Stimulated activated naive CD8-positive, alpha-beta T cell treated with anti-CD3 and anti-CD28 coated beads, Interleukin-15, Interleukin-2, amounts not matched to agents 100 U/mL and 50 U/mL, for 24 hours (primary cell): ENCODE measurements at regions not wholly inside any gene's neighbourhood (a gene's known extent, or its start where the extent isn't known, plus 50 kb on each side); places are given as distances from the start of the nearest gene placed in this dataset.
"Not testable (repeated sequence)": the region's sequence is repeated elsewhere in the genome, so short reads cannot be mapped to it uniquely, and the experiment has no call there.

Experiments used
- ATAC-seq: fragments of 150-1000 bp; cut with Tn5 transposase; one replicate; pipeline ENCODE4 v1.10.0; 2021
- DNase-seq: peaks from one replicate; pipeline ENCODE4 v3.0.0; 2021

DNA sequence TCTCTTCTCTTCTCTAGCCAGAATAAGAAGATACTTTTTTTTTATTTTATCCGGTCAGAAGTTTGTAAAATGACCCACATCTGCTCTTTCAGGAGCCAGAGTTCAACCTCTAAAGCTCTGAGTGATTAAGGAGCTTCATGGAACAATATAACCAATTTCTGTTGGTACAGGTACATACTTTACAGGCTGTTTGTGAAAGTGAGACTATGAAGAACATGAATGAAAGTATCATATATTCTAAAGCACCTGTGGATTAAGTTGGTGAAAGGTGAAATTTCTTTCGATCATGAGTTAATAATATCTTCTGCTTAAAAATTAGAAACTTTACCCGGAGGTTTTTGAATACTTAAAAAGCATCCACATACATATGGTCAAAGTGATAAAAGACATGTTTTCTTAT is 65.2 kb downstream of the DMRT2 start:
- DNase-seq (no peak), ATAC-seq (no peak)

DNA sequence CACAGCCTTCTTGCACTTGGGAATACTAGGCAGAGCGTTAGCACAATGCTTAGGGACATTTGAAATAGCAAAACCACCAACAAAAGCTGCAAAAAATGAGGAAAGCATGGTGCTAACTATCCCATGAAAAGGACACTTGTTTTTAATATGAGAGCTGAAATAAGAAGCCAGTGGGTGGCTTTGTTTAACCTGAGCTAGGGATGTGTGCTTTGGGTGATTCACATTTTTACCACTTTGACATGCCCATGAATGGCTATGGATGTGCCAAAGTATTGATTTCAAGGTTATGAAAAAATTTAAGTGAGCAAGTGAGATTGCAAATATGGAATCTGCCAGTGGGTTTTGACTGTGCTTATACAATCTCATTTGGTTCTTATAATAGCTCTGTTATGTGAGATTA is 67.3 kb downstream of the DMRT2 start:
- ATAC-seq (no peak), DNase-seq (no peak)

DNA sequence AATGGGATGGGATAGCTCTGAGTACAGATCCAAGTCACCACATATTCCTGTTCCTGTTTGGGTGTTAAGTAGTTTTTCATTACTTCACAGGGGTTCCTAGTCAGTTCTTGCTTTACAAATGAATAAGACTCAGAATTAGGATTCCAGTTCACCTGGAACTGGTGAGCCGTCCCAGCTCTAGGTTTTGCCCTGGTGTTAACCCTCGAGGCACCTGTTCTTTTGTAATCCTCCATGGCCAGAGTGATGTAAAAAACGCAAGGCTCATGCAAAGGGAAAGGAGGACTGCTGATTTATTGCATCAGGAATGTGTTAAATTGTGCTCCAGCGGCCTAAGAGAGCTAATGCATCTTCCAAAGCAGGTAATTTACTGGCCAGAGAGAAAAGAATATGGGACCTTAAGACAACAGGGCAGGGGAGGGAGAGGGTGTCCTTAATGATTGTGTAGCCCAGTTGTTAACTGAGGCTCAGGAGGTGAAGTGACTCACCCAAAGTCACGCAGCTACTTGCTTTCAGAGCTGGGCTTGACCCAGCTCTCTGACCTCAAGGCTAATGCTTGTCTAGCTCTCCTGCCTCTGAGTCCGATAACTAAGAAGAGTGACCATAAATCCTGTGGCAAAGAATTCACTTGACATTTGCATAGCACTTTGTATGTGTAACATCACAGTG is 70.5 kb downstream of the DMRT2 start:
- ATAC-seq (no peak), DNase-seq (no peak)

DNA sequence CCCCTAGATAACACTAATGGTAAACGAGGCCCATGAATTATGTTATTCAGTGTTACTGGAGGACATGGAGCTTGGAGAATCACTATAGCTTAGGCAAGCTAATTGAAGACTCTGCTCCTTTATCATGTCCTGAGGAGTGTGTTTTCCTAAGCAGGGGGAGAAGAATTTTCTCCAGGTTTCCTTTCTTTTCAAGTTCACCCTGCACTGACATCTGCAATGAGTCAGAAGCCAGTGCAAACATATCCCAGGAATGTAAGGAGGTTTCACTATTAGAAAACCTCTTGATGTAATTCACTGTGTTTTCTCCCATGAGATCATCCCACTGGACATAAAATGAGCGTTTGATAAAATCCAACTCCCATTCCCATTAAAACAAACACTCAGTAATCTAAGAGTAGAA is 75.6 kb downstream of the DMRT2 start:
- no peak for DNase-seq
- no peak for ATAC-seq

DNA sequence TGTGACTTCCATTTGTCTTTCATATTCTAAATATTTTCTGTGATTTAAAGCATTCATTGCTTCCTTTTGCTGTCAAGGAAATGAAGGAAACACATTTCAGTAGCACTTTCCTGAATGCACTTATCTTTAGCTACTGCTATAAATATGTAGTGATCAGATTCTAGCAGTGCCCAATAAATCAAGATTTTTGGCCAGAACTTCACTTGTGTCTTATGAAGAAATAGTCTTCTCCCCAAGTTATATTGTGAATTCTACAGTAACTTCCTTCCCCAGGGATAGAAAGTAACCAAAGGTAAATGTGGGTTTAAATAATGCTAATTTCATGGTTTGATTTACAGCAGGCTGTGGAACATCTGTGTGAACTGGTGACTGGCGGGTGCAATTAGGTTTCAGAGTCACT is 77.9 kb downstream of the DMRT2 start:
- ATAC-seq (no peak), DNase-seq (no peak)

DNA sequence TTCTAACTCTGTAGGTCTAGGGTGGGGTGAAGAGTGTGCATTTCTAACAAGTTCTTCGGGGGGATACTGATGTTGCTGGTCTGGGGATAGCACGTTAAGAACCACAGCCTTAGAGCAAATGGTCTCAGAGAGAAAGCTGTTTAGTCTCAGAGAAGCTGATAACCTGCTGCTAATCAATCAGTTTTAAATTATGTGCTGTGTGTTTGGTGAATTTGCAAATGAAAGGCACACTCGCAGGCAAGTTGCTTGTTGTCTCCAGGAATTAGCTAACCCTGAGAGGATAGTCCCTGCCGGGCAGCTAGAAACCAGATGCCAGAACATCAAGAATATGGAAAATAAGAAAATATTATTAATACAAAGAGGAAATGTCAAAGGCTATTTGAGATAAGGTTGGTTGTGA is 79.2 kb downstream of the DMRT2 start:
- DNase-seq (no peak), ATAC-seq (no peak)

DNA sequence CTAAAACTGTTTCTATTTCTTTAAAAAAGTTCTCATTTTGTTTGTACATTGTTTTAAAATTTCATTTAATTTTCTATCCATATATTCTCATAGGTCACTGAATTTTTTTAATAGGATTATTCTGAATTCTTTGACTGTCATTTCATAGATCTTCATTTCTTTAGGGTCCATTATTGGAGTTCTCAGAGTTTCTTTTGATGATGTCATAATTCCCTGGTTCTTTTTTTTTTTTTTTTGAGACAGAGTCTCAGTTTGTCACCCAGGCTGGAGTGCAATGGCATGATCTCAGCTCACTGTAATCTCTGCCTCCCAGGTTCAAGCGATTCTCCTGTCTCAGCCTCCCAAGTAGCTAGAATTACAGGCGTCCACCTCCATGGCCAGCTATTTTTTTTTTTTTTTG is 89.9 kb downstream of the DMRT2 start:
- DNase-seq = no peak
- ATAC-seq = no peak

DNA sequence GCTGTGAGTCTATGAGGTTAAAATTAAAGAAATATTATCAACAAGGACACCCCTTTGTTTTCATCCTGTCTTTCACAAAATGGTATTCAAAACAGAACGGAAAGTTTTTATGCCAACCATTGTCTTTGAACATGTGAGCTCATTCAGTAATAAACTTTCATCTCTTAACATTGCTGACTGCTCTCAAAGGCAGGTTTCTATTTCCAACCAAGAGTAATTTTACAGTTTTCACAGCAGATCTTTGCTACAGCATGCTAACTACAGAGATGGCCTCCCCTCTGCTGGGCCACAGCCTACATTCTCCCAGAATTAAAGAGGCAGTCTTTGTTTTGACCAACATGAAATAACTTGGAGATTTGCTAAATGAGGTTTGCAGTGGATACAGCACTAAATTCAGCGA is 101.5 kb downstream of the DMRT2 start:
- no peak for DNase-seq
- no peak for ATAC-seq

DNA sequence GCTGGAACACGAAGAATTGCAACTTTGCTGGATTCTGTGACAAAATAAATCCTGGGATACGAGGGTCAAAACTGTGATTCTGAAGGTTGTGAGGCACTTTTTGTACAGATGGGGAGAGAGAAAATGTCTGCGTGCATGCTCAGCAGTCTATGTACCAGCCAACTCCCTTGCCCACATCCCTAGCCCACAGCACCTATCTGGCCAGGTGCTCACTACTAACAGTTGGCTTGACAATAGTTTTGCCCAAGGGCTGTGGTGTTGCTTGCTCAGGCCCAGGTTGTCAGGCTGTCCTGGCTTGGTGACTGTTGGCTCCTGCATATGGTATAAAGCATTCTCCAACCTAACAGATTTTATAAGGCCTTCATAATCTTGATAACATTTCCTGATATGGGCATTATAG is 102.0 kb downstream of the DMRT2 start:
- DNase-seq (no peak), ATAC-seq (no peak)

DNA sequence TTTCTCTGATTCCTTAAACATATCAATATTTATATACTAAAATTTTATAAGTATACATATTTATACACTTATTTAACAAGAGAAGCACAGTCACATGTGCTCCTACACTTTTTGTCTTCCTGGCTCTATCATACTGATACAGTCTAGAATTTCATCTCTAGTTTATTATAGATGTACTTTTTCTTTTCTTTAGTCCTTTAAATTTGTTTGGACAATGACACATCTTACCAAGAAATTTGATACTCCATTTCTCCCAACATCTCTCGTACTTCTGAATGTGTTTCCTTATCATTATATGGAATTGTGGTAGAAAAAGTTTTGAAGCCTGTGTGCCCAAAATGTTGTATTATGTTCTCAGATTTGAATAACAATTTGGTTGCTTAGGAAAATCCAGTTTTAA is 104.6 kb downstream of the DMRT2 start:
- no peak for DNase-seq
- ATAC-seq = no peak

DNA sequence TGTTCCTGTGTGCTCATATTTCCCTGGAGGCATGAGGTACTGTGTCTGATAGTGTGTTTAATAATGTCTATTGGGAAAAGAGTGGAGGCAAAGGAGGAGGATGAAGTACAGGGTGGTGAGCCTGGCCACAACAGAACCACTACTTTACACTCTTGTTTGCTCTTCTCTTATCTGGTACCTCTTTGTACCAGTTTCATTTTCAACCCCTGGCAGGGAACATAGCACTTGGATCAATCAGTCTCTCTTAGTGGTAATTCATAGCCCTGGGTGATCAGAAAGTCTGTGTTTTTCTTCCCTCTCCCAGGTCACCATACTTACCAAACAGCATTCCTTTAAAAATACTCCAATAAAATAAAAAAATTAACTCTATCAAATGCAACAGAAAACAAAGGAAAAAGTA is 105.4 kb downstream of the DMRT2 start:
- no peak for ATAC-seq
- no peak for DNase-seq

DNA sequence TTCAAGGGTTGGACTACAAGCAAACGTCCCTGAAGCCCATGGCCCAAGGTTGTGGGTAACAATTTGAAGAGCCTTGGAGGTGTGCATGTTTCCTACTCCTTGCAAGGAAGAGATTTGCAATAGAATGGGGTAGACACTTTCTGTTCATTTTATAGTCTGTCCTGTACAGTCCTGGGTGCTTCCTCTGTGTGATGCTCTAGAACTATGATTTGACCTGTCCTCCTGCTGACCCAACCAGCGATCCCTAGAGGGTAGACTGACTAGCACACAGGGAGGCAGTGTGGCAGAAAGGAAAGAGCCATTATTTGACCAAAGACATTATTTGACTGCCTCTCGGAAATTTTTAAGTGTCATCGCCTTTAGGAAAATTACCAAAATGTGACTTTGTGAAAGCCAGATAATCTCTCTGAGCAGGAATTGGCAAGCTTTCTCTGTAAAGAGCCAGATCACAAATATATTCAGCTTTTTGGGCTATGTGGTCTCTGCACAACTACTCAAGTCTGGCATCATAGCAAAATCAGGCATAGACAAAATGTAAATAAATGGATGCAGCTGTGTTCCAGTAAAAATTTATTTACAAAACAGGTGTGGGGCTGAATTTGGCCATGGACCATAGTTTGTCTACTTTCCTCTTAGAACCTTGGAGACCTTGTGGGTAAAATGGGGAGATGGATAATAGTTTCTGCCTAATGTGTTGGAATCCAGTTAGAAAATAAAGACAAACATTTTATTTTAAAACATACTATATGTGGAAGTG is 106.8 kb downstream of the DMRT2 start:
- DNase-seq (no peak), ATAC-seq (no peak)

DNA sequence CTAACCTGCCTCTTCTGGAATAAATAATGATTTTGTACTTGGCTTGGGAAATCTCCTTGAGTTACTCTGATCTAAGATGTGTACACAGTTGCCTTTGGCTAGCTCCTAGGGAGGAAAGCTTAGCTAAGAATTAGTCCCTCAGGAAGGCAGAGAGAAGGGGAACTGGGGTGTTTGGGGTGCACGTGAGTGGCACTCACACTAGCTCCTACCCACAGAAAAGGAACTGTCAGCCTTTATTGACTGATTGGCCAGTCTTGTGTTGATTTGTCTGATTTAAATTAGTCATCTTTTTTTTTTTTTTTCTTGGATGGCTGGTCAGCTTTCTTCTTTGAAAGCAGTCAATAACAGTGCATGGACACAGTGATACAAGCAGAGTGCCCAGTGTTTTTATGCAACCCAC is 107.7 kb downstream of the DMRT2 start:
- DNase-seq (no peak), ATAC-seq (no peak)

DNA sequence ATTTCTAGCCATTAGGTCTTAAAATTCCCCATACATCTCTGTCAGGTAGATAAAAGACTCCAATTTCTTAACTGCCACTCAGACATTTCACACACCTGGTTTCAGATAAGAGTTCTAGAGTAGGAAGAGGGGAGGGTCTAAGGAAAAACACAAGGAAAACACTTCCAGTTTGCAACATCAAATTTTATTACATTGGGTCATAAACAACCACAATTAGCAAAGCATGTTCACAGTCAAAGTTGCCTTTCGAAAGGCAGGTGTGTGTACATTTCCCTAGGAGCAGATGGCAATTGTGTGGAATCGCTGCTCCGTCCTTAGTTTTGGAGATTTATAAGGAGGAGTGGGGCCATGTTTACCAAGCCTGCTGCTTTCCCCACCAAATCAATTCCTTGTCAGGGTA is 120.8 kb downstream of the DMRT2 start:
- no peak for ATAC-seq

DNA sequence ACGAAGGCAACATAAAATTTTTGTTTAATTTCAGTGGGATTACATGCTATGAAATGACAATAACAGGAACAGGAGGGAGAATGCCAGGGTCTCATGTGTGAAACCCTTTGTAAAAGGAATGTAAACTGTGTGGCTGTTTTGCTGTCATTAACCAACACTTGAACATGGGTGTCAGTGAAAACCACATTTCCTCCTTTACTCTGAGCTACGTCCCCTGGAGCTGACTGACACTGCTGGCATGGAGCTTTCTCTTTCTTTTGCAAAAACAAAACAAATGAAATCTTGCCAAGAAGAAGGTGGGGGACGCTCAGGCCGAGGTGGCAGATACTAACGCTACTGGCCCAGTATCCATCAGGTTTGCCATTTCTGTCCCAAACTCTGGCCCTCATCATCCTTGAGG is 121.4 kb downstream of the DMRT2 start:
- ATAC-seq = no peak
- DNase-seq = no peak

More for the DNA sequence above, 120.8 kb downstream of the DMRT2 start:
- no peak for DNase-seq

DNA sequence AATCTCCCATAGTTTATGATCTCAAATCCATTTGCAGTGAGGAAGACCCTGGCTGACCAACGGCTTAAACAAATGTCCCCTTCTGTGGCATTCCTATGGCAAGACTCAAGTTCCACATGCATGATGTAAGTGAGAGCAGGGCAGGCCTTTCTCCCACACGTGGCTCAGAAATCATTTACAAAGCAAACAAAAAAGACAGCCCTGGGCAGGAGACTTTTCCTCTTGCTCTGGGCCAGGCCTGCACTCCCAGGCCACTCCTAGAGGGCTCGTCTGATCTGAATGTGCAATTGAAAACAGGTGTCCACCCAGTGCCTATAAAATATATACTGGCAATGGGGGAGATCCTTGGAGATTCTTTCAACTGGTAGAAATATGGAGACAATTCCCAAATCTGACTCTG is 123.1 kb downstream of the DMRT2 start:
- DNase-seq (no peak), ATAC-seq (no peak)

DNA sequence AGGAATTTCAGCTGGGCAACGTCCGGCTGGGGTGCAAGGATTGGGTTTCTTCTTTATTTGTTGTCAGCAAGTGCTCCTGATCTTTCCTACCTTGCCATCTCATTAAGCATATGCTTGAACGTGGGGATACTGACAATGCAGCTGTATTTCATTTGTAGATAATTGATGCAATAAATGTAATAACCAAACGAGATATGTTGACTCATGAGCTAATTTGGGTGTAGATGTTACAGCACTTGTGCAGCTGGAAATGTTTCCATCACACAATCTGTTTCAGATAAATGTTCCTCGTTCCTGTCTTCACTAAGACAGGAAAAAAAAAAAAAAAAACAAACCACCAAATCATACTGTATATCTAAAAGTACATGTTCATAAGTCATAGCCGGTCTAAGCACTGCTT is 123.8 kb downstream of the DMRT2 start:
- DNase-seq (no peak), ATAC-seq (no peak)

DNA sequence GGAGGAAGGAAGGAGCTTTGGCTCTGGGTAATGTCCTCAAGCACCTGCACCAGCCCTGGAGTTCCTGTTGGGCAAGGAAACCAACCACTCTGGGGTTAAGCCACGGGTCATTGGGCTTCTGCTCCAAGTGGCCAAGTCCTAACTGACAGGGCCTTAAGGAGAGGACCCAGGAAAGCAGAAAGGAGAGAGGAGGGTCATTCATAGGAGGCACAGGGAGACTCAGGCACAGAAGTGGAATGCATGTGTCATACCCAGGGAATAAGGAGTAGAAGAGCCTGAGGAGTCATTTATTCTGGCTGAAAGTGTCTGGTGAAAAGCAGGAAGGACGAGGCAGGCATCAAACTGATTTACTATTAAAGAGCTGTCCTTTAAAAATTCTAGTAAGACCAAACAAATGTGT is 129.2 kb downstream of the DMRT2 start:
- DNase-seq (no peak), ATAC-seq (no peak)

DNA sequence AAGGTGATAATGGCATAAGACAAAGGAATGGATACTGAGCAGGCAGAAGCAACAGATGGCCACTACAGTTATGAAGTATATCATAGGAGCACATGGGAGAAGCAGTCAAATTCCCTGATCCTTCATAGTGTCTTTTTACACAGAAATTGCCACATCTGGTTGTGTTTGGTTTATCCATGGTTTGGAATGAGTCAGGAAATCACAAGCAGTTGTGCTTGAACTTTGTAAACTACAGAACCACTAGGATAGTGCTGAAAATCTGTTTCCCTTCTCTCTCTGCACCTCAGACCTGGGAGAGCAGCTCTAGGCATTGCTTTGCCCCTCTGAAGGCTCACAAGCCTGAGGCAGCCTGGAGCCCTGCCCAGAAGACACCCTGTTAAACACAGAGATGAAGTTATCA is 134.0 kb downstream of the DMRT2 start:
- no peak for DNase-seq
- no peak for ATAC-seq

DNA sequence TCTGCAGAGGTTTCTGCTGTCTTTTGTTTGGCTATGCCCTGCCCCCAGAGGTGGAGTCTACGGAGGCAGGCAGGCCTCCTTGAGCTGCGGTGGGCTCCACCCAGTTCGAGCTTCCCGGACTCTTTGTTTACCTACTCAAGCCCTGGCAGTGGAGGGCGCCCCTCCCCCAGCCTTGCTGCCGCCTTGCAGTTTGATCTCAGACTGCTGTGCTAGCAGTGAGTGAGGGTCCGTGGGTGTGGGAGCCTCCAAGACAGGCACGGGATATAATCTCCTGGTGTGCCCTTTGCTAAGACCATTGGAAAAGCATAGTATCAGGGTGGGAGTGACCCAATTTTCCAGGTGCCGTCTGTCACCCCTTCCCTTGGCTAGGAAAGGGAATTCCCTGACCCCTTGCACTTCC is 137.0 kb downstream of the DMRT2 start:
- not testable (repeated sequence) for ATAC-seq

DNA sequence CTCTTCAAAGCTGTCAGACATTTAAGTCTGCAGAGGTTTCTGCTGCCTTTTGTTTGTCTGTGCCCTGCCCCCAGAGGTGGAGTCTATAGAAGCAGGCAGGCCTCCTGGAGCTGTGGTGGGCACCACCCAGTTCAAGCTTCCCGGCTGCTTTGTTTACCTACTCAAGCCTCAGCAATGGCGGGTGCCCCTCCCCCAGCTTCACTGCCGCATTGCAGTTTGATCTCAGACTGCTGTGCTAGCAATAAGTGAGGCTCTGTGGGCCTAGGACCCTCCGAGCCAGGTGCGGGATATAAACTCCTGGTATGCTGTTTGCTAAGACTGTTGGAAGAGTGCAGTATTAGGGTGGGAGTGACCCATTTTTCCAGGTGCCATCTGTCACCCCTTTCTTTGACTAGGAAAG is 145.5 kb downstream of the DMRT2 start:
- not testable (repeated sequence) for ATAC-seq, DNase-seq

More for the DNA sequence above, 137.0 kb downstream of the DMRT2 start:
- DNase-seq = not testable (repeated sequence)

DNA sequence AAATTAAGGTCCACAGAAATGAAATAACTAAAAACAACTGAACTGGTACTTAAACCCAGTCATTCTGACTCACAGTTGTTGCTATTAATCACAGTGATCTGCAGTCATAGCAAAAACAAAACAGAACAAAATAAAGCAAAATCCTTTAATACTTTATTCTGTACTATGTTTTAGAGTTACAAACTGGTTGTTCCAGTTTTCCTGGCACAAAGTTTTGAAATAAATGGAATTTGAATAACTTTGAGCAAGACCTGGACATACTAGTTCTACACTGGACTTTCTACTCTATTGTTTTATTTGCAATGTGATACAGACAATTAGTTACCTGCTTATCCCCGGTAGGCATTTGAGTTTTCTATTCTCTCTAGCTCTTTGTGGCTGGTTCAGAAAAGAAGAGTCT is 147.9 kb downstream of the DMRT2 start:
- no peak for ATAC-seq
- DNase-seq = no peak

DNA sequence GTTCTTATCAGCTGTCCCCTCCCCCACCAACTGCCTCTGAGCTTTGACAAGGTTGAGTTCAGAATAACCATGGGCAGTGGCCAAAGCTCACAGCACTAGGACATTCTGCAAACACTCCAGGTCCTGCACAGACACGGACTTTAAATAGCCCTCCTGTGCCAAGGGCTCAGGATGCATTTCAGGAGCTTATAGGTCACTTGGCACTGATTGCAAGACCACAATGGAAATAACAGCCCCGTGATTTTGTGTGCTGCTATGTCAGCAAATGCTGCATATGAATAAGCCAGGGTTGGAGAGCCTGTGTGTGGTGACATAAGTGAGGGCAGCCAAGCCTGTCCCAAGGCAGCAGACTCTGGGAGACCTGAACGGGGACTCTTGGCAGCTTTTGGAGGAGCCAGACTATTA is 150.7 kb downstream of the DMRT2 start:
- DNase-seq = no peak
- no peak for ATAC-seq

DNA sequence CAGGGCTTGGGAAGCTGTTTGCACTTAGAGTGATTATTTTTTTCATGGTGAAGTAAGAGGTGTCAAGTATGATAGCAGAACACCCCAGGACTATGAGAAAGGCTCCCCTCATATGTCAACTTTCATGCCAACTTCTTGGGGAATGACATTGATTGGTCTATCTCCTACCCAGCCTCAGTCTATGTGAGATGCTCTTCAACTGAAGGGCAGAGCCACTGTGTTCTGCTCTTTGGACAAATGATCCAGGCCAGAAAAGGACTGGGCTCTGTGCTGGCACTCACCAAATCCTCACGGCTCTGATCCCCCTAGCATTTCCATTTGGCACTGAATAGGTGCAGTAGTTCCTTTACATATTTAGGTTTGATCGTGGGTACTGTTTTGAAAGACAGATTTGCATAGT is 151.1 kb downstream of the DMRT2 start:
- ATAC-seq (no peak), DNase-seq (no peak)
